HG03135 (cell line): ENCODE measurements at regions not wholly inside any gene's neighbourhood (a gene's known extent, or its start where the extent isn't known, plus 50 kb on each side); places are given as distances from the start of the nearest gene placed in this dataset.
A peak's percentile ranks its signal among the peaks of the same experiment; 100 is the strongest.

ENCODE experiments used
- ATAC-seq: cut with Tn5 transposase; IDR thresholded peaks from one replicate; pipeline ENCODE4 v1.9.1; 2021; ENCODE audit warnings: mild to moderate bottlenecking, moderate library complexity; ENCODE audit not compliant: unreplicated experiment

DNA sequence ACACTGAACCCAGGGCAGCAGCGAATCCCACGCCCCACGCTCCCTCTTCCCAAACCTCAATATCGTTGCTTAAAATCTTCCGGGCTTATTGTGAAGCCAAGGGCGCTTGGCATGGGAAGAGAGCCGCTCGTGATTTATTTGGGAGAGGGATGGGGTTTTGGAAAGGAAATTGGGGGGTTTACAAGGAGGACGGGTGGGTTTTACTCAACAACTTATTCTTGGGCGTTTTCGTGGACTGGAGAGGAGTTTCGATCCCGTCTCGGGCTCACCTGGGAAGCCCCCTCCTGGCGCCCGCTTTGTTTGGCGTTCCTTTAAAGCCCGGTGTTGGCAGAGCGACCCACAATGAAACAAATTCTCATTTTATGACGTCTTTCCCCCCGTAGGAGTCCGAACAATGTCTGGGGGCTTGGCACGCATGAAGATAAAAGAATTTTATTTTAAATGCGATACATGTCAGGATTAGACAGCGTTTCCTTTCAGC, 135.3 kb downstream of the INSIG2 start:
- no peak for ATAC-seq

DNA sequence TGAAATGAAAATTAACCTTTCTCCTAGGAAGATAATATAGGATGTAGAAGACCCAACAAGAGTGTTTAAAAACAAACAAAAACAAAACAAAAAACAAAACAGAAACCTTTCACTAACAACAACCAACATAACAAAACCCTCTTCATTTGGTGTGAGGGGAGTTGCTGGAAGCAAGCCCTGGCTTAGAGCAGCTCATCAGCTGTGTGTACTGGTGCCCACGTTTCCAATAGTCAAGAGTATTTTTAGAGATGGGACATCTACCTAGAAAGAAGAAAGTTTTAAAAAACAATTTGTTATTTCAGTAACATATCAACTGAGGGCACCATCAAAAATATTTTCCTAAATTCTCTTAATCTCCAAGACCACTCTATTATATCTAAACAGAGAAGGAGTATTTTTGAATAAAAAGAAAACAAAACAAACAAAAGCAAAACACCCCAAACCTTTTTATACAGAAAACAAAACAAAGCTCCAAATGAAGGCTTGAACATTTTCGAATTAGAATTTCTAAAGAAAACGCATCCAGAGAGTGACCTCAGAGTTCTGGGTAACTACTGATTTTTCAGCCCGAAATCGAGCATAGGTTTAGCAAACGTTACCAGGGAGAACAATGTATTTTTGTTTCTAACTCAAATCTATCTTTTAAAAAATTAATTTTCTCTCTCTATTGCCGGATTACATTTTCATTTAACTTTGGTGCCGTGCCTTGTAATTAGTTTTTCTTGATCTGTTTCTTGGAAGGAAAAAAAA, 134.6 kb downstream of the INSIG2 start:
- no peak for ATAC-seq

GRCh38 chr2:118222273-118222594, 134.0 kb downstream of the INSIG2 start:
- ATAC-seq = no peak

DNA sequence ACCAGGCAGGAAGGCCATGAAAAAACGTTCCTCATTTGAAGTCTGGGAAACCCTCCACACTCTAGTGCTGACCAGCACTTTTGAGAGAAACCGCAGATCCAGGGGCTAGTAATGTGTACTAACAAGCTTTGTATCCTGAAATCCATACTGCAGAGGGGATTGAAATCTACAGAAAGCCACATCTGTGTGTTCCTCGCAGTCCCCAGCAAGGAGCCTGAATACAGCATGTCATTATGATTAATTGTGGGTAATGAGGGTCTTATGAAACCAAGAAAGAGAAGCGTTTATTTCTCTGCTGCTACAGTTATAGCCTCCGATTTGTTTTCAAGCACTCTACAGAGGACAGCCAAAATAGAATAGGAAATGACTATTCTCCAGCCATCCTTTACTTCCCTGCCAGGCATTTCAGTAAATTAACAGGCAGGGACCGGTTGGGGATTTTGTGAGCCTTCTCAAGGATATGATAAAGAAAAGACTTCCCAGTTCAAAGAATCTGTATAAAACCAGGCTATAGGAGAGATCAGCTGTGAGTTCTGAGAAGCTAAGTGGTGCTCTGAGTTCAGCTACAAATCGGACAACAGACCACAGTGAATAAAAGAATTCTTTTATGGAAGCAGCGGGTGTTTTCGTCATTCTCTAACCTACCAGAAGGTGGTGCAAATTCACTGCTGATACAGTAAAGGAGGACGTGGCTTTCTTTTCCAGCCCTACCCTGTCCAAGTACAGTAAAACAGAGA, 133.4 kb downstream of the INSIG2 start:
- peak; percentile 49 for ATAC-seq

DNA sequence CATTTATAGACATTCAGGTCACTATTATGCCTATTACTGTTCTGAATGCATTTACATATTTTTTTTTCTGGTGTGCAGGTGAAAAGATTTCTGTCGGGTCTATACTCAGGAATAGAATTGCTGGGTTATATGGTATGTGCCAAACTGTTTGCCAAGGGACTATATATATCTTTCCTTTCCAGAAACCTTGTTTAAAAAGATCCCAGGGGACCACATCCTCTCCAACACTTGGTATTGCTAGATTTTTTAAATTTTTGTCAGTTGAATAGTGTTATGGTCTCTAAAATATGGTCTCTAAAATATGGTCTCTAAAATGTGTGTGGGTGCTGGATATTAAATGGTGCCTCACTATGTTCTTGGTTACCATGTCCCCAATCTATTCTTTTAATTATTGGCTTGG, 131.3 kb downstream of the INSIG2 start:
- no peak for ATAC-seq

DNA sequence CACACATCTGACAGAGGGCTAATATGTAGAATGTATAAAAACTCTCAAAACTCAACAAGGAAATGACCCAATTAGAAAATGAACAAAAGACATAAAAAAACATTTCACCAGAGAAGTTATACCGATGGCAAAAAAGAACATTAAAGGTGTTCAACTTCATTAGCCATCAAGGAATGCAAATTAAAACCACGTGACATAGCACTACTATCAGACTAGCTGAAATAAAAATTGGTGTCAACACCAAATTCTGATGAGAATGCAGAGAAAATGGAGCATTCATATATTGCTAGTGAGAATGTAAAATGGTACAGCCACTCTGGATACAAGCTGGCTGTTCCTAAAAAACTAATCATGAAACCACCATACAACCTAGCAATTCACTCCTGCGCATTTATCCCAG, 128.0 kb downstream of the INSIG2 start:
- ATAC-seq = no peak

- no peak for ATAC-seq
These were observed 121.5 kb downstream of the INSIG2 start for GRCh38 chr2:118209727-118210126.

GRCh38 chr2:118207889-118208288, 119.6 kb downstream of the INSIG2 start:
- no peak for ATAC-seq

DNA sequence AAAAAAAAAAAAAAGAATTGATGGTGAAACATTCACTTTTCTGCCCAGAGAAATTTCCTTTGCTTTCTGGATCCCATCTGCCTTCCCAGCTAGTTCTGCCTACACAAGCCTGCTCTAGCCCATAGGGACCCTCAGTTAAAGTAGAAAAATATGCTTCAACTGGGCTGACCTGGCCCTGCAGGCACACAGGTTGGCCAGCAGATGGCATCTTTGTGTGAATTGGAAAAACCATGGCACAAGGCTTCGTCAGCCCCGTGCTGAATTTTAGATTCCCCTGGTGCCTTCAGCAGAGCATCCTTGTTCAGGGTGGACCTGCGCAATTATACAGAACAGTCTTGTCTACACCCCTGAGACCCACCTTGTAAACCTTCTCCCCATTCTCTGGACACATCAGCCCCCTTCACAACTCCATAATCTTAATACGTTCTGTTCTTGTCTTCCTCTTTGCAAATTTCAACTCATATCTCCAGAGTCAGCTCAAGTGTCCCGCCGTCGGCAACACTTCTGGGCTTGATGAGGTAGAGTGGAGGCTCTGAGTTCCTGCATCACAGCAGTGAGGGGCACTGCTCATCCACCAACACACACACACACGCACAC, 114.5 kb downstream of the INSIG2 start:
- ATAC-seq = peak; percentile 93

GRCh38 chr2:118198268-118198667, 110.0 kb downstream of the INSIG2 start:
- no peak for ATAC-seq

- ATAC-seq = no peak
These were observed 108.9 kb downstream of the INSIG2 start for GRCh38 chr2:118197011-118197675.

GRCh38 chr2:118190474-118190873, 102.2 kb downstream of the INSIG2 start:
- ATAC-seq = no peak

DNA sequence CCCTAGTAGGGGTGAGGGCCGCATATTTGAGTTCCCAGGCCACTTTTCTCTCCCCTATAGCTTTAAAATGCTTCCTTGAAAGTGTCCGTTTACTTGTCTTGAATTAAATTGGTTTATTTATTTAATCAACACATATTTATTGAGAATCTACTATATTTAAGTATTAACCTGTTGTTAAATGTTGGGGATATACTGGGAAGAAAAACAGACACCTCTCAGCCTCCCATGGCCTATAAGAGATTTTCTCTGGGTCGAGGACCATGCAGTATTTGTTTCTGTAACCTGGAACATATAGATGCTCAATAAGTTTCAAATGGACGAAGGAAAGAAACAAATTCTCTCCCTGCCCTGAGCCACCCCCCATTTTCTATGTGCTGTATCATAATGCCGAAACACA, 98.6 kb downstream of the INSIG2 start:
- ATAC-seq = no peak

- peak; percentile 77 for ATAC-seq
These were observed 98.0 kb downstream of the INSIG2 start for GRCh38 chr2:118186110-118186857.

GRCh38 chr2:118185210-118186109, 97.2 kb downstream of the INSIG2 start:
- ATAC-seq = peak; percentile 90

GRCh38 chr2:118183381-118183780, 95.1 kb downstream of the INSIG2 start:
- ATAC-seq = no peak

GRCh38 chr2:118179445-118179844, 91.2 kb downstream of the INSIG2 start:
- no peak for ATAC-seq

GRCh38 chr2:118177884-118178283, 89.6 kb downstream of the INSIG2 start:
- ATAC-seq = no peak

GRCh38 chr2:118177318-118177717, 89.0 kb downstream of the INSIG2 start:
- ATAC-seq = no peak

DNA sequence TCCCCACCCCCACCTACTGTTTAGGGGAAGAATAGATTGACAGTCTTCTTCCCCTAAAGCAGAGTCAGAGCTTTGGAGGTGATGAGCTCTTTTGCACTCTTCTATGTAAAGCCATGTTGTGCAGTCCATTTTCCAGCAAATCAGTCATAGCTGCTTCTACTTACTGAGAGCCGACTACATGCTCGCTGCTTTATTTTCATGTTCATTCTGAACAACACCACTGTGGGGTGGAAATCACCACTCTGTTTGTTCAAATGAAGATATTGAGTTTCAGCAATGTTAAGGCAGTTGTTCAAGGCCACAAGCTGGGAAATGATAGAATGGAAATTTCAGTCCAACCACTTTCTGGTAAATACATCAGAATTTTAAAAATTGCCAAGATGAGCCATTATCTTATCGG, 88.3 kb downstream of the INSIG2 start:
- no peak for ATAC-seq
